ENCODE measurements at regions not wholly inside any gene's neighbourhood (a gene's known extent, or its start where the extent isn't known, plus 50 kb on each side); places are given as distances from the start of the nearest gene placed in this dataset.

DNA sequence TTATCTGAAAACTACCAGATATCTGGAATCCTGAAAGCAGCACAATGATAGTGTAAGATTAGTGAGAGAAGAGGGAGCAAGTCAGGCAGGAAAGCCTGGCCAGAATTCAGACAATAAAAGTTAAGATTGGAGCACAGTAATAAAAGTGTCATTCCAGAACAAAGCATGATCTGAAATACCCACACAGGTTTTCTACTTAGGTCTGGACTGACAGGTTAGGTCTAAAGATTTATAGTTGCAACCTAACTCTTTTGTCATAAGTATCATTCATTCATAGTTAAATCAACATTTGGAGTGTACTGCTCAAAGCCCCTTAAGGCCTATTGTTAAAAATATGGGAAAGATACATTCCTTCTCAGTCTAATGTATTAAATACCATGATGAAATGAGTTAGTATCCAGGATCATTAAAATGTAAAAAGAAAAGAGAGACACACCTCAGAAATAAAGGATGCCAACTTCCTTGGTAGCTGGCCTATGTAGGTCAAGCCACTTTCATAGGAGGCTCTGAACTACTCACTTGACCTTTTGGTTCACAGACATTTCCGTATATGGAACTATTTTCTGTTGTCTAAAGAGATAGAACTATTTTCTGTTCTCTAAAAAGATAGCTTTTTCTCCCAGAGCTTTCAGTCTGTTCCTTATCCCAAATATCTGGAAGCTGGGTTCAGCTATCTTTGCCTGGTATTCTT lies 105.2 kb downstream of the FAS start:
- TF ChIP-seq POLR2AphosphoS5 (IDR thresholded peaks at IDR 0.05) (no peak), CTCF (IDR thresholded peaks at IDR 0.05 in 8 of 11, conservative IDR thresholded peaks at IDR 0.05 in 3 of 11) (no peak)

Measured in spleen (tissue), 7 donors.